GM21619 (cell line): ENCODE measurements at regions not wholly inside any gene's neighbourhood (a gene's known extent, or its start where the extent isn't known, plus 50 kb on each side); places are given as distances from the start of the nearest gene placed in this dataset.

Experiments used
- ATAC-seq: cut with Tn5 transposase; IDR thresholded peaks from one replicate; pipeline ENCODE4 v1.9.1; 2021; ENCODE audit not compliant: unreplicated experiment

GRCh38 chr5:89120719-89121118 lies 237.7 kb upstream of the MEF2C start:
- ATAC-seq: no peak

- peak; percentile 90 for ATAC-seq
Observed at GRCh38 chr5:89117124-89117644, 234.2 kb upstream of the MEF2C start.

GRCh38 chr5:89110916-89111646 lies 228.1 kb upstream of the MEF2C start:
- no peak for ATAC-seq

GRCh38 chr5:89106480-89106879 lies 223.5 kb upstream of the MEF2C start:
- no peak for ATAC-seq

- ATAC-seq: no peak
Observed at GRCh38 chr5:89105836-89106235, 222.9 kb upstream of the MEF2C start.

- no peak for ATAC-seq
Observed at GRCh38 chr5:89105171-89105695, 222.2 kb upstream of the MEF2C start.

- ATAC-seq: no peak
Observed at GRCh38 chr5:89098199-89098756, 215.3 kb upstream of the MEF2C start.

GRCh38 chr5:89097103-89097502 lies 214.1 kb upstream of the MEF2C start:
- ATAC-seq: peak; percentile 91

GRCh38 chr5:89095341-89095740 lies 212.4 kb upstream of the MEF2C start:
- no peak for ATAC-seq

GRCh38 chr5:89090037-89090436 lies 207.1 kb upstream of the MEF2C start:
- ATAC-seq: no peak

- no peak for ATAC-seq
Observed at GRCh38 chr5:89087551-89088318, 204.8 kb upstream of the MEF2C start.

- ATAC-seq: no peak
Observed at GRCh38 chr5:89087128-89087527, 204.1 kb upstream of the MEF2C start.

GRCh38 chr5:89086390-89087086 lies 203.6 kb upstream of the MEF2C start:
- ATAC-seq: no peak

- no peak for ATAC-seq
Observed at GRCh38 chr5:89083791-89084190, 200.8 kb upstream of the MEF2C start.

- peak; percentile 77 for ATAC-seq
Observed at GRCh38 chr5:89081360-89081759, 198.4 kb upstream of the MEF2C start.

GRCh38 chr5:89080467-89081116 lies 197.6 kb upstream of the MEF2C start:
- no peak for ATAC-seq

GRCh38 chr5:89072842-89073672 lies 190.1 kb upstream of the MEF2C start:
- no peak for ATAC-seq

GRCh38 chr5:89071941-89072331 lies 189.0 kb upstream of the MEF2C start:
- peak; percentile 54 for ATAC-seq

GRCh38 chr5:89071101-89071940 lies 188.3 kb upstream of the MEF2C start:
- peak; percentile 85 for ATAC-seq
